HL-60 (cell line): ENCODE measurements at regions not wholly inside any gene's neighbourhood (a gene's known extent, or its start where the extent isn't known, plus 50 kb on each side); places are given as distances from the start of the nearest gene placed in this dataset.

Experiments used
- DNase-seq, 2 experiments: peaks; one replicate each; pipeline ENCODE4 v3.0.0-alpha.2; 2010 to 2020; ENCODE audit warnings: low read depth in 1 of 2, low spot score in 1 of 2
- H3K27ac ChIP-seq: fragments of 250-450 bp; sonication (Bioruptor Pico); replicated peaks from 2 replicates; pipeline ENCODE4 v1.5.1; 2020; ENCODE audit warnings: mild to moderate bottlenecking, moderate library complexity
- H3K27me3 ChIP-seq: fragments of 250-450 bp; sonication (Bioruptor Pico); 2 replicates; pipeline ENCODE4 v1.5.1; 2021; ENCODE audit warnings: mild to moderate bottlenecking, moderate library complexity; ENCODE audit not compliant: insufficient read depth, poor library complexity, severe bottlenecking
- H3K4me3 ChIP-seq: replicated peaks from 2 replicates; pipeline ENCODE4 v1.5.1; 2011; ENCODE audit warnings: mild to moderate bottlenecking, control low read depth, low read length; ENCODE audit not compliant: insufficient read depth
- GABPA ChIP-seq: IDR thresholded peaks from 2 replicates; pipeline ENCODE4 v1.6.1; 2012; ENCODE audit warnings: low read depth
- POLR2AphosphoS5 ChIP-seq: IDR thresholded peaks from 2 replicates; pipeline ENCODE4 v1.6.1; 2012; ENCODE audit warnings: low read depth
- SPI1 ChIP-seq: IDR thresholded peaks from 2 replicates; pipeline ENCODE4 v1.6.1; 2012; ENCODE audit warnings: low read depth, mild to moderate bottlenecking, borderline replicate concordance
- TF ChIP-seq, protein P1 (sequence below): IDR thresholded peaks from 2 replicates; pipeline ENCODE4 v1.6.1; 2012; ENCODE audit warnings: low read depth; ENCODE audit not compliant: insufficient replicate concordance
- TF ChIP-seq, protein P2 (sequence below): IDR thresholded peaks from one replicate; pipeline ENCODE4 v1.5.1; 2011; ENCODE audit warnings: low read length, control low read depth, inconsistent platforms; ENCODE audit not compliant: insufficient read depth

DNA sequence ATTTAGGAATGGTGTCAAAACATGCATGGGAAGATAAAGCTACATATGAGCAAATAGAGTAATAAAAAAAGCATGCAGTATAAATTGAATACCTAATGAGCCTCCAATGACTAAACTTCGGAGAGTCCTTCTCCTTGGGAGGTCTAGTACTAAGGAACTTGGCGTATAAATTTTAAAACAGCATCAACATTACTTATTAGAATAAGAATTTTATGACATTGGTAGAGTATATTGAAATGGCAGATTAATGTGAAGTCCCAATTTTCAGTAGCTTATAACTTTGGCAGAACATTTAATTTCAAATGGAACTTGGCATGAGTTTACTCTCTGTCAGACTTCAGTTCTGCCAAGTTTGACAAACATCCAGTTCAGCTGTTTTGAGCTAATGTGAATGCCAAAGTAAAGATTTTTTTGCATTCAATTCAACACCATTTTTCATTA, 104.7 kb upstream of the RGS18 start:
- TF ChIP-seq, protein P1, sequence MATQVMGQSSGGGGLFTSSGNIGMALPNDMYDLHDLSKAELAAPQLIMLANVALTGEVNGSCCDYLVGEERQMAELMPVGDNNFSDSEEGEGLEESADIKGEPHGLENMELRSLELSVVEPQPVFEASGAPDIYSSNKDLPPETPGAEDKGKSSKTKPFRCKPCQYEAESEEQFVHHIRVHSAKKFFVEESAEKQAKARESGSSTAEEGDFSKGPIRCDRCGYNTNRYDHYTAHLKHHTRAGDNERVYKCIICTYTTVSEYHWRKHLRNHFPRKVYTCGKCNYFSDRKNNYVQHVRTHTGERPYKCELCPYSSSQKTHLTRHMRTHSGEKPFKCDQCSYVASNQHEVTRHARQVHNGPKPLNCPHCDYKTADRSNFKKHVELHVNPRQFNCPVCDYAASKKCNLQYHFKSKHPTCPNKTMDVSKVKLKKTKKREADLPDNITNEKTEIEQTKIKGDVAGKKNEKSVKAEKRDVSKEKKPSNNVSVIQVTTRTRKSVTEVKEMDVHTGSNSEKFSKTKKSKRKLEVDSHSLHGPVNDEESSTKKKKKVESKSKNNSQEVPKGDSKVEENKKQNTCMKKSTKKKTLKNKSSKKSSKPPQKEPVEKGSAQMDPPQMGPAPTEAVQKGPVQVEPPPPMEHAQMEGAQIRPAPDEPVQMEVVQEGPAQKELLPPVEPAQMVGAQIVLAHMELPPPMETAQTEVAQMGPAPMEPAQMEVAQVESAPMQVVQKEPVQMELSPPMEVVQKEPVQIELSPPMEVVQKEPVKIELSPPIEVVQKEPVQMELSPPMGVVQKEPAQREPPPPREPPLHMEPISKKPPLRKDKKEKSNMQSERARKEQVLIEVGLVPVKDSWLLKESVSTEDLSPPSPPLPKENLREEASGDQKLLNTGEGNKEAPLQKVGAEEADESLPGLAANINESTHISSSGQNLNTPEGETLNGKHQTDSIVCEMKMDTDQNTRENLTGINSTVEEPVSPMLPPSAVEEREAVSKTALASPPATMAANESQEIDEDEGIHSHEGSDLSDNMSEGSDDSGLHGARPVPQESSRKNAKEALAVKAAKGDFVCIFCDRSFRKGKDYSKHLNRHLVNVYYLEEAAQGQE = no peak
- no peak for TF ChIP-seq POLR2AphosphoS5
- Histone ChIP-seq H3K27ac (no peak overlapping the region), H3K27me3 (no peaks in the 10 kb centered on the region), H3K4me3 (no peak overlapping the region)
- DNase-seq = no peak

DNA sequence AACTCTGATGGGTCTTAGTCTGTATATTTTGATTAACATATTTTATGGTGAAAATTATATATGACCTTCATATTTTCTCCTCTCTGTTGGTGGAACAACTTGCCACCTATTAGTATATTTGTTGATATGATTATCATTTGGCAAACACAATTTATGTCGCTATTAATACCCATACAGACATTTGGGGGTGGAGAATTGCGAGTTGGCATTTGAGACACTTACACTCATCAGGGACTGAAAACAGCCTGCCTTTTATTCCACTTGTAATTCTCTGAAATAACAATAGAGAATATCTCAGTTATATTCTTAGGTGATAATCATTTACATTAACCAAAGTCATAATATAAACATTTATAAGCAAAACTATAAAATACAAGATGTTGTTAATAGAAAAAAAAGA, 100.5 kb upstream of the RGS18 start:
- TF ChIP-seq SPI1 = no peak
- TF ChIP-seq GABPA = no peak
- no peak overlapping the region for H3K27ac ChIP-seq
- no peaks in the 10 kb centered on the region for H3K27me3 ChIP-seq
- no peak for DNase-seq
- H3K4me3 ChIP-seq = no peak overlapping the region

DNA sequence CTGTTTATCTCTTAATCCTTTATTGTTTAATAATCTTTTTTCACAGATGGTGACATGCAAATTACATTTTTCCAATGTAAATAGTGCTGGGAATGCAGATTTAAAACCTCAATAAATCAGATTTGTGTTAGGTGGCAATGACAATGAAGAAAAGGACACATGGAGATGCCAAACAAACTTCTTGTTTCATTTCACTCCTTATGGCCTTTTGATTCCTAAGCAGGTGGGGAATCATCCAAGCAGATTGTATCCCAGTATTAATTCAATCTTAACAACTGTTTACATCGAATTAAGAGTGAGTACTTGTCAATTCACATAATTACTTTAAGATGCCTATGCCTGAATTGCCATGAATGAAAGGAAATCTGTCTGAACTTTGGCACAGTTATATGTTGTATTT, 98.9 kb upstream of the RGS18 start:
- no peak for DNase-seq
- Histone ChIP-seq H3K27ac (no peak overlapping the region), H3K27me3 (no peaks in the 10 kb centered on the region), H3K4me3 (no peak overlapping the region)
- TF ChIP-seq, protein P2, sequence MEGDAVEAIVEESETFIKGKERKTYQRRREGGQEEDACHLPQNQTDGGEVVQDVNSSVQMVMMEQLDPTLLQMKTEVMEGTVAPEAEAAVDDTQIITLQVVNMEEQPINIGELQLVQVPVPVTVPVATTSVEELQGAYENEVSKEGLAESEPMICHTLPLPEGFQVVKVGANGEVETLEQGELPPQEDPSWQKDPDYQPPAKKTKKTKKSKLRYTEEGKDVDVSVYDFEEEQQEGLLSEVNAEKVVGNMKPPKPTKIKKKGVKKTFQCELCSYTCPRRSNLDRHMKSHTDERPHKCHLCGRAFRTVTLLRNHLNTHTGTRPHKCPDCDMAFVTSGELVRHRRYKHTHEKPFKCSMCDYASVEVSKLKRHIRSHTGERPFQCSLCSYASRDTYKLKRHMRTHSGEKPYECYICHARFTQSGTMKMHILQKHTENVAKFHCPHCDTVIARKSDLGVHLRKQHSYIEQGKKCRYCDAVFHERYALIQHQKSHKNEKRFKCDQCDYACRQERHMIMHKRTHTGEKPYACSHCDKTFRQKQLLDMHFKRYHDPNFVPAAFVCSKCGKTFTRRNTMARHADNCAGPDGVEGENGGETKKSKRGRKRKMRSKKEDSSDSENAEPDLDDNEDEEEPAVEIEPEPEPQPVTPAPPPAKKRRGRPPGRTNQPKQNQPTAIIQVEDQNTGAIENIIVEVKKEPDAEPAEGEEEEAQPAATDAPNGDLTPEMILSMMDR = no peak

DNA sequence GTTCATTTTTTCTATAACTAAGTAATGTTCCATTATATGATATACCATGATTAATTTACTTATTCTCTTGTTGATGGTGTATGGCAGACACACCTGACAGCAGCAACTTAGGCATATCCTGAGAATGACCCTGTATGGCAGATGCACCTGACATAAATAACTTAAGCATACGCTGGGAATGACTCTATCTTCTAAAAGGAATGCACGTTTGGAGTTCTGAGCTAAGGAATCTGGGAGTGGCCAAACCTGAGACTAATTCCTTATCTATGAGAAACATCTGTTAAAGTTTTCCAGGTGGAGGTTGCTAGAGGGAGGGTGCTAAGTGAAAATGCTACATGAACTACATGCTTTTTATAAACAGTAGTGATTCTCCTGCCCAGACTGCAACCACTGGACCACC, 96.7 kb upstream of the RGS18 start:
- Histone ChIP-seq H3K27me3 (no peaks in the 10 kb centered on the region), H3K27ac (no peak overlapping the region), H3K4me3 (no peak overlapping the region)
- DNase-seq = no peak
- TF ChIP-seq, protein P1 = no peak
- TF ChIP-seq, protein P2 = no peak

DNA sequence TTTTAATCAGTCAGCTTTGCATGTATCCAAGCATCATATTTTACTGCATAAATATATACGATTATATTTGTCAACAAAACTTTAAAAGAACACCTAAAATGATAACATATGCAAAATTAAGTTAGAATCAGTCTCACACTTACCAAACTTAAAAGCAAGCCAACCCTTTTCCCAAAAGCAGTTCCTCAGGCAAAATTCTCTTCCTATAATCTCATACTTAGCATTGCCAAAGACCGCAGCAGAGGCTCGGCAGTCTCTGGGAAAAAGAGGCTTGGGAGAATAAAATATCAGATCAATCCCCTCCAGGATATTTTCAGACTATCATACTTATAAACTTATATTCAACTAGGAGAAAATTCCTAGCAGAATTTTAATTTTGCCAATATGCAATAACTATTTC, 93.2 kb upstream of the RGS18 start:
- TF ChIP-seq GABPA = no peak
- no peak for TF ChIP-seq POLR2AphosphoS5
- Histone ChIP-seq H3K27me3 (no peaks in the 10 kb centered on the region), H3K4me3 (no peak overlapping the region), H3K27ac (no peak overlapping the region)
- no peak for DNase-seq

DNA sequence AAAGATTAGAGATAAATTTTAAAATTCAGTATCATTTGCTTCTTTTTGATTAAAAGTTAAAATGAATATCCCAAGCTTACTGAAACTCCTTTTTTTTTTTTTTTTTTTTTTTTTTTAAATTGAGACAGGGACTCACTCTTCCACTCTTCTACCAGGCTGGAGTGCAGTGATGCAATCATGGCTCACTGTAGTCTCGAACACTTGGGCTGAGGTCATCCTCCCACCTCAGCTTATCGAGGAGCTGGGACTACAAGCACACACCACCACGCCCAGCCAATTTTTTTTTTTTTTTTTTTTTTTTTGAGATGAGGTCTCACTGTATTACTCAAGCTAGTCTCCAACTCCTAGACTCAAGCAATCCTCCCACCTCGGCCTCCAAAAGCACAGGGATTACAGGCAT, 92.1 kb upstream of the RGS18 start:
- Histone ChIP-seq H3K27ac (no peak overlapping the region), H3K4me3 (no peak overlapping the region), H3K27me3 (no peaks in the 10 kb centered on the region)
- TF ChIP-seq GABPA (no peak), POLR2AphosphoS5 (no peak), SPI1 (no peak)
- TF ChIP-seq, protein P1 = no peak
- TF ChIP-seq, protein P2 = no peak
- peak; percentile 7 to 11 for DNase-seq
